DMS53 (cell line): ENCODE measurements at regions not wholly inside any gene's neighbourhood (a gene's known extent, or its start where the extent isn't known, plus 50 kb on each side); places are given as distances from the start of the nearest gene placed in this dataset.
A peak's percentile ranks its signal among the peaks of the same experiment; 100 is the strongest.
"Not testable (repeated sequence)": the region's sequence is repeated elsewhere in the genome, so short reads cannot be mapped to it uniquely, and the experiment has no call there.

ENCODE experiments used
- DNase-seq: peaks from one replicate; lab custom pipeline; 2025; lab: John Stamatoyannopoulos, UW

- DNase-seq, result not testable (repeated sequence)
Observed at GRCh38 chr6:91052473-91053450, 465.9 kb upstream of the MAP3K7 start.

- DNase-seq, result peak; percentile 18
Observed at GRCh38 chr6:91045161-91045560, 458.3 kb upstream of the MAP3K7 start.

GRCh38 chr6:91043751-91044150 lies 456.9 kb upstream of the MAP3K7 start:
- DNase-seq, result no peak

- no peak for DNase-seq
Observed at GRCh38 chr6:91042656-91043055, 455.8 kb upstream of the MAP3K7 start.

- DNase-seq, result peak; percentile 29
Observed at GRCh38 chr6:91033964-91034363, 447.1 kb upstream of the MAP3K7 start.

GRCh38 chr6:91031581-91031980 lies 444.7 kb upstream of the MAP3K7 start:
- DNase-seq, result peak; percentile 57

- DNase-seq, result peak; percentile 10
Observed at GRCh38 chr6:91029211-91029610, 442.3 kb upstream of the MAP3K7 start.

- DNase-seq, result peak; percentile 29
Observed at GRCh38 chr6:91023529-91023928, 436.7 kb upstream of the MAP3K7 start.

- DNase-seq, result no peak
Observed at GRCh38 chr6:91020744-91021143, 433.9 kb upstream of the MAP3K7 start.

GRCh38 chr6:91018586-91018985 lies 431.7 kb upstream of the MAP3K7 start:
- no peak for DNase-seq

GRCh38 chr6:91013511-91013910 lies 426.6 kb upstream of the MAP3K7 start:
- DNase-seq, result peak; percentile 47

- DNase-seq, result no peak
Observed at GRCh38 chr6:90997076-90997475, 410.2 kb upstream of the MAP3K7 start.

- DNase-seq, result peak; percentile 4
Observed at GRCh38 chr6:90993770-90994169, 406.9 kb upstream of the MAP3K7 start.

GRCh38 chr6:90989763-90990162 lies 402.9 kb upstream of the MAP3K7 start:
- DNase-seq, result no peak

- no peak for DNase-seq
Observed at GRCh38 chr6:90984066-90984465, 397.2 kb upstream of the MAP3K7 start.

- DNase-seq, result no peak
Observed at GRCh38 chr6:90983462-90983861, 396.6 kb upstream of the MAP3K7 start.

- DNase-seq, result no peak
Observed at GRCh38 chr6:90982581-90982980, 395.7 kb upstream of the MAP3K7 start.

GRCh38 chr6:90982051-90982450 lies 395.2 kb upstream of the MAP3K7 start:
- no peak for DNase-seq

- no peak for DNase-seq
Observed at GRCh38 chr6:90978046-90978445, 391.2 kb upstream of the MAP3K7 start.

GRCh38 chr6:90977513-90977912 lies 390.6 kb upstream of the MAP3K7 start:
- DNase-seq, result no peak

- DNase-seq, result no peak
Observed at GRCh38 chr6:90976341-90976740, 389.5 kb upstream of the MAP3K7 start.

- DNase-seq, result no peak
Observed at GRCh38 chr6:90975741-90976140, 388.9 kb upstream of the MAP3K7 start.

GRCh38 chr6:90973188-90973587 lies 386.3 kb upstream of the MAP3K7 start:
- no peak for DNase-seq

- no peak for DNase-seq
Observed at GRCh38 chr6:90970672-90971071, 383.8 kb upstream of the MAP3K7 start.
